ENCODE measurements at regions not wholly inside any gene's neighbourhood (a gene's known extent, or its start where the extent isn't known, plus 50 kb on each side); places are given as distances from the start of the nearest gene placed in this dataset.

GRCh38 chr9:1514776-1515363 is 464.7 kb downstream of the DMRT2 start:
- Histone ChIP-seq H3K4me1 (ENCODE audit: control insufficient read depth in 2 of 2, insufficient read depth in 2 of 2, low read length in 2 of 2) (no peaks in the 10 kb centered on the region), H3K36me3 (ENCODE audit: control insufficient read depth in 2 of 2, insufficient read depth in 2 of 2, low read length in 1 of 2) (no peaks in the 10 kb centered on the region), H3K4me3 (ENCODE audit: low read length in 2 of 2) (no peak overlapping the region), H3K27me3 (ENCODE audit: control insufficient read depth in 2 of 2, insufficient read depth in 1 of 2, low read length in 1 of 2) (no peaks in the 10 kb centered on the region), H3K9me3 (ENCODE audit: control insufficient read depth in 2 of 2, insufficient read depth in 1 of 2, low read length in 1 of 2) (no peaks in the 10 kb centered on the region), H3K27ac (ENCODE audit: low read depth in 1 of 2, low read length in 1 of 2) (no peak overlapping the region)
- DNase-seq (ENCODE audit: low read depth in 6 of 9, low spot score in 9 of 9) = no peak
- WGBS = 81% methylated on average over 2 of the region's 2 CpGs

GRCh38 chr9:1515557-1515956 is 465.4 kb downstream of the DMRT2 start:
- Histone ChIP-seq H3K27ac (ENCODE audit: low read depth in 1 of 2, low read length in 1 of 2) (no peak overlapping the region), H3K27me3 (ENCODE audit: control insufficient read depth in 2 of 2, insufficient read depth in 1 of 2, low read length in 1 of 2) (no peaks in the 10 kb centered on the region), H3K9me3 (ENCODE audit: control insufficient read depth in 2 of 2, insufficient read depth in 1 of 2, low read length in 1 of 2) (no peaks in the 10 kb centered on the region), H3K4me3 (ENCODE audit: low read length in 2 of 2) (no peak overlapping the region), H3K4me1 (ENCODE audit: control insufficient read depth in 2 of 2, insufficient read depth in 2 of 2, low read length in 2 of 2) (no peaks in the 10 kb centered on the region), H3K36me3 (ENCODE audit: control insufficient read depth in 2 of 2, insufficient read depth in 2 of 2, low read length in 1 of 2) (no peaks in the 10 kb centered on the region)
- 95% methylated on average over 3 of the region's 3 CpGs for WGBS
- DNase-seq (ENCODE audit: low read depth in 6 of 9, low spot score in 9 of 9) = no peak

GRCh38 chr9:1521547-1521946 is 471.4 kb downstream of the DMRT2 start:
- Histone ChIP-seq H3K4me3 (ENCODE audit: low read length in 2 of 2) (no peak overlapping the region), H3K9me3 (ENCODE audit: control insufficient read depth in 2 of 2, insufficient read depth in 1 of 2, low read length in 1 of 2) (no peaks in the 10 kb centered on the region), H3K27me3 (ENCODE audit: control insufficient read depth in 2 of 2, insufficient read depth in 1 of 2, low read length in 1 of 2) (no peaks in the 10 kb centered on the region), H3K4me1 (ENCODE audit: control insufficient read depth in 2 of 2, insufficient read depth in 2 of 2, low read length in 2 of 2) (no peaks in the 10 kb centered on the region), H3K27ac (ENCODE audit: low read depth in 1 of 2, low read length in 1 of 2) (no peak overlapping the region), H3K36me3 (ENCODE audit: control insufficient read depth in 2 of 2, insufficient read depth in 2 of 2, low read length in 1 of 2) (no peaks in the 10 kb centered on the region)
- 93% methylated on average over 4 of the region's 4 CpGs for WGBS
- DNase-seq (ENCODE audit: low read depth in 6 of 9, low spot score in 9 of 9) = no peak

- no peak for DNase-seq (ENCODE audit: low read depth in 6 of 9, low spot score in 9 of 9)
- 93% methylated on average over 1 of the region's 1 CpG for WGBS
Measured at GRCh38 chr9:1522219-1522767, 472.1 kb downstream of the DMRT2 start.

GRCh38 chr9:1528456-1528855 is 478.3 kb downstream of the DMRT2 start:
- H3K27ac ChIP-seq (ENCODE audit: low read depth in 1 of 2, low read length in 1 of 2) = no peak overlapping the region
- H3K9me3 ChIP-seq (ENCODE audit: control insufficient read depth in 2 of 2, insufficient read depth in 1 of 2, low read length in 1 of 2) = peaks cover 0 to 3% of the 10 kb centered on the region in 2 donors
- H3K4me1 ChIP-seq (ENCODE audit: control insufficient read depth in 2 of 2, insufficient read depth in 2 of 2, low read length in 2 of 2) = no peaks in the 10 kb centered on the region
- no peaks in the 10 kb centered on the region for H3K27me3 ChIP-seq (ENCODE audit: control insufficient read depth in 2 of 2, insufficient read depth in 1 of 2, low read length in 1 of 2)
- H3K4me3 ChIP-seq (ENCODE audit: low read length in 2 of 2) = no peak overlapping the region
- no peak for DNase-seq (ENCODE audit: low read depth in 6 of 9, low spot score in 9 of 9)
- H3K36me3 ChIP-seq (ENCODE audit: control insufficient read depth in 2 of 2, insufficient read depth in 2 of 2, low read length in 1 of 2) = no peaks in the 10 kb centered on the region
- 68% methylated on average over 2 of the region's 2 CpGs for WGBS

More at GRCh38 chr9:1522219-1522767, 472.1 kb downstream of the DMRT2 start:
- H3K27ac ChIP-seq (ENCODE audit: low read depth in 1 of 2, low read length in 1 of 2) = no peak overlapping the region
- no peaks in the 10 kb centered on the region for H3K36me3 ChIP-seq (ENCODE audit: control insufficient read depth in 2 of 2, insufficient read depth in 2 of 2, low read length in 1 of 2)
- H3K4me3 ChIP-seq (ENCODE audit: low read length in 2 of 2) = no peak overlapping the region
- no peaks in the 10 kb centered on the region for H3K4me1 ChIP-seq (ENCODE audit: control insufficient read depth in 2 of 2, insufficient read depth in 2 of 2, low read length in 2 of 2)
- no peaks in the 10 kb centered on the region for H3K9me3 ChIP-seq (ENCODE audit: control insufficient read depth in 2 of 2, insufficient read depth in 1 of 2, low read length in 1 of 2)
- no peaks in the 10 kb centered on the region for H3K27me3 ChIP-seq (ENCODE audit: control insufficient read depth in 2 of 2, insufficient read depth in 1 of 2, low read length in 1 of 2)

- Histone ChIP-seq H3K27ac (ENCODE audit: low read depth in 1 of 2, low read length in 1 of 2) (no peak overlapping the region), H3K36me3 (ENCODE audit: control insufficient read depth in 2 of 2, insufficient read depth in 2 of 2, low read length in 1 of 2) (no peaks in the 10 kb centered on the region), H3K27me3 (ENCODE audit: control insufficient read depth in 2 of 2, insufficient read depth in 1 of 2, low read length in 1 of 2) (no peaks in the 10 kb centered on the region), H3K9me3 (ENCODE audit: control insufficient read depth in 2 of 2, insufficient read depth in 1 of 2, low read length in 1 of 2) (peaks cover 0 to 3% of the 10 kb centered on the region in 2 donors), H3K4me3 (ENCODE audit: low read length in 2 of 2) (no peak overlapping the region), H3K4me1 (ENCODE audit: control insufficient read depth in 2 of 2, insufficient read depth in 2 of 2, low read length in 2 of 2) (no peaks in the 10 kb centered on the region)
- WGBS = 94% methylated on average over 3 of the region's 3 CpGs
- DNase-seq (ENCODE audit: low read depth in 6 of 9, low spot score in 9 of 9) = no peak
Measured at GRCh38 chr9:1530696-1531095, 480.5 kb downstream of the DMRT2 start.

GRCh38 chr9:1531424-1531823 is 481.3 kb downstream of the DMRT2 start:
- WGBS = 72% methylated on average over 1 of the region's 1 CpG
- DNase-seq (ENCODE audit: low read depth in 6 of 9, low spot score in 9 of 9) = no peak
- Histone ChIP-seq H3K9me3 (ENCODE audit: control insufficient read depth in 2 of 2, insufficient read depth in 1 of 2, low read length in 1 of 2) (peaks cover 0 to 3% of the 10 kb centered on the region in 2 donors), H3K27me3 (ENCODE audit: control insufficient read depth in 2 of 2, insufficient read depth in 1 of 2, low read length in 1 of 2) (no peaks in the 10 kb centered on the region), H3K27ac (ENCODE audit: low read depth in 1 of 2, low read length in 1 of 2) (no peak overlapping the region), H3K4me3 (ENCODE audit: low read length in 2 of 2) (no peak overlapping the region), H3K36me3 (ENCODE audit: control insufficient read depth in 2 of 2, insufficient read depth in 2 of 2, low read length in 1 of 2) (no peaks in the 10 kb centered on the region), H3K4me1 (ENCODE audit: control insufficient read depth in 2 of 2, insufficient read depth in 2 of 2, low read length in 2 of 2) (no peaks in the 10 kb centered on the region)

GRCh38 chr9:1532171-1532570 is 482.0 kb downstream of the DMRT2 start:
- DNase-seq (ENCODE audit: low read depth in 6 of 9, low spot score in 9 of 9) = no peak

GRCh38 chr9:1535051-1535450 is 480.1 kb upstream of the SMARCA2 start:
- Histone ChIP-seq H3K27me3 (ENCODE audit: control insufficient read depth in 2 of 2, insufficient read depth in 1 of 2, low read length in 1 of 2) (no peaks in the 10 kb centered on the region), H3K4me1 (ENCODE audit: control insufficient read depth in 2 of 2, insufficient read depth in 2 of 2, low read length in 2 of 2) (no peaks in the 10 kb centered on the region), H3K27ac (ENCODE audit: low read depth in 1 of 2, low read length in 1 of 2) (no peak overlapping the region), H3K4me3 (ENCODE audit: low read length in 2 of 2) (no peak overlapping the region), H3K9me3 (ENCODE audit: control insufficient read depth in 2 of 2, insufficient read depth in 1 of 2, low read length in 1 of 2) (no peaks in the 10 kb centered on the region), H3K36me3 (ENCODE audit: control insufficient read depth in 2 of 2, insufficient read depth in 2 of 2, low read length in 1 of 2) (no peaks in the 10 kb centered on the region)
- WGBS = 91% methylated on average over 2 of the region's 2 CpGs
- no peak for DNase-seq (ENCODE audit: low read depth in 6 of 9, low spot score in 9 of 9)

More at GRCh38 chr9:1532171-1532570, 482.0 kb downstream of the DMRT2 start:
- Histone ChIP-seq H3K4me3 (ENCODE audit: low read length in 2 of 2) (no peak overlapping the region), H3K4me1 (ENCODE audit: control insufficient read depth in 2 of 2, insufficient read depth in 2 of 2, low read length in 2 of 2) (no peaks in the 10 kb centered on the region), H3K9me3 (ENCODE audit: control insufficient read depth in 2 of 2, insufficient read depth in 1 of 2, low read length in 1 of 2) (peaks cover 0 to 3% of the 10 kb centered on the region in 2 donors), H3K36me3 (ENCODE audit: control insufficient read depth in 2 of 2, insufficient read depth in 2 of 2, low read length in 1 of 2) (no peaks in the 10 kb centered on the region), H3K27ac (ENCODE audit: low read depth in 1 of 2, low read length in 1 of 2) (no peak overlapping the region), H3K27me3 (ENCODE audit: control insufficient read depth in 2 of 2, insufficient read depth in 1 of 2, low read length in 1 of 2) (no peaks in the 10 kb centered on the region)
- 87% methylated on average over 4 of the region's 4 CpGs for WGBS

Measured in thymus (tissue), 11 donors.